WERI-Rb-1 (cell line): ENCODE measurements at regions not wholly inside any gene's neighbourhood (a gene's known extent, or its start where the extent isn't known, plus 50 kb on each side); places are given as distances from the start of the nearest gene placed in this dataset.

Experiments
- DNase-seq: peaks from one replicate; pipeline ENCODE4 v3.0.0-alpha.2; 2020
- H3K27ac ChIP-seq: fragments of 250-450 bp; sonication (Bioruptor Pico); 2 replicates; pipeline ENCODE4 v1.5.1; 2020; ENCODE audit warnings: mild to moderate bottlenecking, moderate library complexity
- H3K27me3 ChIP-seq: fragments of 250-450 bp; sonication (Bioruptor Pico); 2 replicates; pipeline ENCODE4 v1.5.1; 2021; ENCODE audit warnings: mild to moderate bottlenecking, low read depth, moderate library complexity; ENCODE audit not compliant: insufficient read depth, severe bottlenecking
- H3K36me3 ChIP-seq: fragments of 250-450 bp; sonication (Bioruptor Pico); 2 replicates; pipeline ENCODE4 v1.5.1; 2020; ENCODE audit warnings: mild to moderate bottlenecking, moderate library complexity
- H3K4me3 ChIP-seq: 2 replicates; pipeline ENCODE4 v1.5.1; 2011; ENCODE audit warnings: low read depth, mild to moderate bottlenecking, control low read depth, low read length
- H3K9me3 ChIP-seq: fragments of 250-450 bp; sonication (Bioruptor Pico); 2 replicates; pipeline ENCODE4 v1.5.1; 2021; ENCODE audit warnings: mild to moderate bottlenecking, moderate library complexity; ENCODE audit not compliant: severe bottlenecking
- TF ChIP-seq, protein P1 (sequence below): IDR thresholded peaks from 2 replicates; pipeline ENCODE4 v1.5.1; 2011; ENCODE audit warnings: low read depth, mild to moderate bottlenecking, control low read depth, inconsistent platforms, low read length

DNA sequence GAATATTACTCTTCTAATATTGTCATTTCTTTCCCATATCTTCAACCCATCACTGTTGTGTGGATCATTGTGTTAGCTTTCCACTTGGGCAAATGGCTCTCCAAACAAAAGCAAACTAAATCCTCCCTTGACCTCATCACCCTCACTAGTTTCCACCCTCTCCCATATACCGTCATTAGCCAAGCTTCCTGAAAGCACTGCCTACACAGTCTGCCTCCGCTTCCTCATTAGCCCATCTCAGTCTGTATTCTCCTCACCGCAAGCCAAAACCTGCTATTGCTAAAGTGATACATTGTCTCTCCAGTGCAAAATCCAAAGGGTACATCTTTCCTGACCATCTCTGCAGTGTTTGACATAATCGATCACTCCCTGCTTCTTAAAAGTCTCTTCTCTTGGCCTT is 212.6 kb downstream of the CLIC5 start:
- Histone ChIP-seq H3K27me3 (no peaks in the 10 kb centered on the region), H3K9me3 (no peaks in the 10 kb centered on the region), H3K27ac (no peak overlapping the region), H3K36me3 (no peaks in the 10 kb centered on the region), H3K4me3 (no peak overlapping the region)
- TF ChIP-seq, protein P1, sequence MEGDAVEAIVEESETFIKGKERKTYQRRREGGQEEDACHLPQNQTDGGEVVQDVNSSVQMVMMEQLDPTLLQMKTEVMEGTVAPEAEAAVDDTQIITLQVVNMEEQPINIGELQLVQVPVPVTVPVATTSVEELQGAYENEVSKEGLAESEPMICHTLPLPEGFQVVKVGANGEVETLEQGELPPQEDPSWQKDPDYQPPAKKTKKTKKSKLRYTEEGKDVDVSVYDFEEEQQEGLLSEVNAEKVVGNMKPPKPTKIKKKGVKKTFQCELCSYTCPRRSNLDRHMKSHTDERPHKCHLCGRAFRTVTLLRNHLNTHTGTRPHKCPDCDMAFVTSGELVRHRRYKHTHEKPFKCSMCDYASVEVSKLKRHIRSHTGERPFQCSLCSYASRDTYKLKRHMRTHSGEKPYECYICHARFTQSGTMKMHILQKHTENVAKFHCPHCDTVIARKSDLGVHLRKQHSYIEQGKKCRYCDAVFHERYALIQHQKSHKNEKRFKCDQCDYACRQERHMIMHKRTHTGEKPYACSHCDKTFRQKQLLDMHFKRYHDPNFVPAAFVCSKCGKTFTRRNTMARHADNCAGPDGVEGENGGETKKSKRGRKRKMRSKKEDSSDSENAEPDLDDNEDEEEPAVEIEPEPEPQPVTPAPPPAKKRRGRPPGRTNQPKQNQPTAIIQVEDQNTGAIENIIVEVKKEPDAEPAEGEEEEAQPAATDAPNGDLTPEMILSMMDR = no peak
- DNase-seq = no peak

DNA sequence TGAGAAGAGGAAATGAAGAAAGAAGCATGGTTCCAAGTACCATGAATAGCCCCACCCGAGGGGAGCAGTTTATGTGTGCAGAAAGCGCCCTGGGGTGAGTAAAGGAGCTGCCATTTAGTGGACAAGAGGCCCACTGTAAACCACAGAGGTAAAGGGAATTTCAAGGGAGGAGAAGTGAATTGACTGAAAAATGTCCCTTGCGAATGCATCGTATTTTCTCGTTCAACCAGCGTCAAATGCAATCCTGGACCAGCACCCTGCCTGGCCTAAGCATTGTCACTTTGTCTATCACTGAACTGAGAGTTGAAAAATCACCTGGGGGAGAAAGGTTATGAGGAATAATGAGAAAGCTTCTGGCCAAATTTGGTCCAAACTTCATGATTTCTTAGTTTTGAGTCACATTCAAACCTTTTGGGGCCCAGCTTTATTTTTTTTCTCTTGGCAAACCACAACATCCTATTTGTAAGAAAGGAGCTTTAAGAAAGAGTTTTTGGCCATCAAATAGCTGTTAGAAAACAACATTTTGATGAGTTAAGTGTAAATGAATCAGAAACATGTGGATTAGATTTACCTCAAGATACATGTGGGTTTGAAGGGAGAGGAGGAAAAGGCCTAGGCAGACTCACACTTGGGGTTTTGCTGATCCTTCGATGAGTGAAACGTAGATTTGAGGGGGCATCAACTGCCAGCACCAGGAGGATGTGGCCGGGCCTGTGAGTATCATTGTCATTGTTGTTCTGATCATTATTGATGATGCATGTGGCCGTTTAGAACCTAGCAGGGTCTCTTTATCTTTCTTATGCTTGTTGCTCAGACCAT is 214.0 kb downstream of the CLIC5 start:
- TF ChIP-seq, protein P1 = no peak
- DNase-seq = no peak
- no peaks in the 10 kb centered on the region for H3K27me3 ChIP-seq
- H3K27ac ChIP-seq = no peak overlapping the region
- H3K36me3 ChIP-seq = no peaks in the 10 kb centered on the region
- no peak overlapping the region for H3K4me3 ChIP-seq
- no peaks in the 10 kb centered on the region for H3K9me3 ChIP-seq

DNA sequence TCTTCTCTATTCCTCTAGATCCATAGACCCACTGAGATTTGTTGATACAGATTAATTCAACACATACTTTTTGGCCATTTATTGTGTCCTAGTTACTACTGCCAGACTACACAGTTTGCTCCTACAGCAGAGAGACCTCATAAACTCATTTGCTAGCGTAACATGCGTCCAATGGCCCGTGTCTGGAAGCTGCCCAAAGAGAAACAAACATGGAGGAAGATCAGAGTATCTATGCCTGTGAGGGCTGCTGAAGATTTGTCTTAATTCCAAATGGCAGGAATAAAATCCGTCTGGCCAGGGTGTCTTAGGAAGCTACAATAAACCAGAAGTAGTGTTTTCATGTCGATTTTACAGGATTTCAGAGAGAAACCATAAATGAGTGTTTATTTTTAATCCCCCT is 214.7 kb downstream of the CLIC5 start:
- Histone ChIP-seq H3K4me3 (no peak overlapping the region), H3K27ac (no peak overlapping the region), H3K36me3 (no peaks in the 10 kb centered on the region), H3K27me3 (no peaks in the 10 kb centered on the region), H3K9me3 (no peaks in the 10 kb centered on the region)
- TF ChIP-seq, protein P1 = no peak
- DNase-seq = no peak

DNA sequence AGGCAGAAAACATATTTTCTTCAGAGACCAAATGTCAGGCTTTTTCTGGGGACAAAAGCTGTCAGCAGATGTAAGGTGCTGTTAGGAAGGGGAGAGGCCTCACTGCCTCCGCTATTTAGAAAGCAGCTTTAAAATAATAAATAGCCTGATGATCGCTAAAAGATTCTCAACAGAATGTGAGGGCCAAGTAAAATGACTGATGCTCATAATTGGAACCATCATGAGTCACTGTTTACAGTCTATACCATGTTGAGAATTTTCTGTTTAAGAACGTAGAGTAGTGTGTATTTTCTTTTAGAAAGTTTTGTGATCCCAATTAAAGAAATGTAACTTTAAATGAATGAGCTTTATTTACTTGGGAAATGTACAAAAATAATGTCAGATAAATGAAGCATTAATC is 220.0 kb downstream of the CLIC5 start:
- no peak for DNase-seq
- Histone ChIP-seq H3K9me3 (no peaks in the 10 kb centered on the region), H3K36me3 (no peaks in the 10 kb centered on the region), H3K4me3 (no peak overlapping the region), H3K27ac (no peak overlapping the region), H3K27me3 (no peaks in the 10 kb centered on the region)
- TF ChIP-seq, protein P1 = no peak

DNA sequence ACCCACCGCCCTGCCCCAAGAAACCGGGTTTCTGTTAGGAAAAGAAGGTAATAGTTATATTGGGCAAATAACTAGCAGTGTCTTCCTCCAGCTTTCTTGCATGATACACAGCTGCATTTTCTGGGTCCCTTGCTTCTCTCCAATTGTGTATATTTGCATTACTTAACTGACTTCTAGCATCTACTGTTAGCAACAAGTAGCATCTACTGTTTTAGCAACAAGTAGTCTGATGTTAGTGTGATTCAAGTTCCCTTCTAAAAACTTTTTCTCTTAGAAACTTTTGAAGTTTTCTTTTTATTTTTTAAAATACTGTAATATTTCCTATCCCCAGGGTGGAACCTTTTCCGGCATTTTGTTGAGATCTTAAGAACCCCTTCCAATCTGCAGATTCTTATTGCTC is 221.2 kb downstream of the CLIC5 start:
- TF ChIP-seq, protein P1 = no peak
- no peaks in the 10 kb centered on the region for H3K36me3 ChIP-seq
- no peaks in the 10 kb centered on the region for H3K9me3 ChIP-seq
- no peaks in the 10 kb centered on the region for H3K27me3 ChIP-seq
- no peak overlapping the region for H3K27ac ChIP-seq
- H3K4me3 ChIP-seq = no peak overlapping the region
- no peak for DNase-seq
